GM06990 (cell line): ENCODE measurements at regions not wholly inside any gene's neighbourhood (a gene's known extent, or its start where the extent isn't known, plus 50 kb on each side); places are given as distances from the start of the nearest gene placed in this dataset.

Source experiments
- DNase-seq: peaks from one replicate; pipeline ENCODE4 v3.0.0-alpha.2; 2011; ENCODE audit not compliant: insufficient read length; ENCODE audit errors: extremely low read depth
- H3K27me3 ChIP-seq: replicated peaks from 2 replicates; pipeline ENCODE4 v1.6.0; 2011; ENCODE audit warnings: low read length; ENCODE audit not compliant: control insufficient read depth, insufficient read depth
- H3K36me3 ChIP-seq: 2 replicates; pipeline ENCODE4 v1.5.1; 2011; ENCODE audit warnings: low read length; ENCODE audit not compliant: control insufficient read depth, insufficient read depth
- H3K4me3 ChIP-seq: replicated peaks from 2 replicates; pipeline ENCODE4 v1.5.1; 2011; ENCODE audit warnings: low read depth, mild to moderate bottlenecking, control low read depth, low read length
- TF ChIP-seq, protein P1 (sequence below): IDR thresholded peaks from 2 replicates; pipeline ENCODE4 v1.5.1; 2011; ENCODE audit warnings: low read length, control low read depth, mild to moderate bottlenecking, inconsistent platforms; ENCODE audit not compliant: insufficient read depth, poor library complexity, severe bottlenecking

DNA sequence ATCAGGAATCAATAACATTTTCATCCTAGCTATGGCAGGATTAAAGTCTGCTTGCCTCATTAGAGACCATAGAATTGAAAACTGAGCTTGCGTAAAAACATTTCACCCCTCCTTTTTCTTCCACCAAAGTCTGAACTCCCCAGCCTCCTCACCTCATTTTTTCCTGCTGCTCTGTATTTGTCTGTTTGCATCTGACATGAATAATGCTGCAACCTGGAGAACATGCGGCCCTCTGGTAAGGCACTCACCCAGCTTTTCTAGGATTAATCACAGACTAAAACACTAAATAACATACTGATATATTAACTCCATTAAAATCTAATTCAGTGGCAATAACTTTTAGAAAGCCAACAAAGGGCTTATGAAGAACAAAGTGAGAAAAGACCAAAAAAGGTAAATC is 677.7 kb upstream of the NRSN1 start:
- no peak for DNase-seq
- Histone ChIP-seq H3K4me3 (no peak overlapping the region), H3K27me3 (no peaks in the 10 kb centered on the region), H3K36me3 (no peaks in the 10 kb centered on the region)
- TF ChIP-seq, protein P1, sequence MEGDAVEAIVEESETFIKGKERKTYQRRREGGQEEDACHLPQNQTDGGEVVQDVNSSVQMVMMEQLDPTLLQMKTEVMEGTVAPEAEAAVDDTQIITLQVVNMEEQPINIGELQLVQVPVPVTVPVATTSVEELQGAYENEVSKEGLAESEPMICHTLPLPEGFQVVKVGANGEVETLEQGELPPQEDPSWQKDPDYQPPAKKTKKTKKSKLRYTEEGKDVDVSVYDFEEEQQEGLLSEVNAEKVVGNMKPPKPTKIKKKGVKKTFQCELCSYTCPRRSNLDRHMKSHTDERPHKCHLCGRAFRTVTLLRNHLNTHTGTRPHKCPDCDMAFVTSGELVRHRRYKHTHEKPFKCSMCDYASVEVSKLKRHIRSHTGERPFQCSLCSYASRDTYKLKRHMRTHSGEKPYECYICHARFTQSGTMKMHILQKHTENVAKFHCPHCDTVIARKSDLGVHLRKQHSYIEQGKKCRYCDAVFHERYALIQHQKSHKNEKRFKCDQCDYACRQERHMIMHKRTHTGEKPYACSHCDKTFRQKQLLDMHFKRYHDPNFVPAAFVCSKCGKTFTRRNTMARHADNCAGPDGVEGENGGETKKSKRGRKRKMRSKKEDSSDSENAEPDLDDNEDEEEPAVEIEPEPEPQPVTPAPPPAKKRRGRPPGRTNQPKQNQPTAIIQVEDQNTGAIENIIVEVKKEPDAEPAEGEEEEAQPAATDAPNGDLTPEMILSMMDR = no peak

DNA sequence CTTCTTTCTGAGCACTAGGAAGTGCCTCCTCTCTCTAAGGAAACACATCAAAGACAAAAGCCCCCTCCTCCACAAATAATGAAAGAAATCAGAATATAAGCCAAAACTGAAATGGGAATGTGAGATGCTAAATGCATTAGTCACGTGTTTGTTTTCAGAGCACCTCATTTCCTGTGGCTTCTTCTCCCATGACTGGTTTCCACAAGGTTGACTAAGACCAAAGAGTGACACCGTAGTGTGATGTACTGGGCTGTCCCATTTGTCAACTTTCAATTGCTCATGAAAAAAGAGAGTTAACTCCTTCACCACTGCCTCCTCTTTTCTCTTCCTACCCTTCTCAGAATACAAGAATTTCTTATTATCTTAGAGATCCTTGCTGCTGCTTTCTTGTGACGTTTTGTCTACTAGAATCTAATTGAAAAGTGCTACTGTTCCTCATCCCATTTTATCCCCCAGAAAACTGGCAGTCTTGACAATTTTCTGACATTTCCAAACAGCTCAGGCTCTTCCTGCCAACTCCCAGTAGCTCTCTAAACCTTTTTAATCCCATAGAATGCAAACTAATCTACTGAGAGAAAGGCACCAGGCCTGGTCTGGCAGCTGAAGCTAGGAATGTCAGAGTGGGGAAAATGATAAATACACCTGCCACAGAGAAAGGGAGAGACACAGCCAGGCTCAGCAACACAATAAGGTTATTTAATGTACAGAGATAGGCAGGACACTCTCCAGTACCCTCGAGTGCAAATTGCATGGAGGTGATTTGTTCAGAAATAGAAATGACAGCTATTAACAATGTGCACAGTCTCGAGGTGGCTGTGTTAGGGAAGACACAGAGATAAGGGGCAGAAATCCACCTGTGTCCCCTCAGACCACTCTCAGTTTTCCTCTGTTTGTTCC is 671.7 kb upstream of the NRSN1 start:
- no peak overlapping the region for H3K4me3 ChIP-seq
- no peaks in the 10 kb centered on the region for H3K36me3 ChIP-seq
- DNase-seq = no peak
- TF ChIP-seq, protein P1 = no peak
- no peaks in the 10 kb centered on the region for H3K27me3 ChIP-seq

DNA sequence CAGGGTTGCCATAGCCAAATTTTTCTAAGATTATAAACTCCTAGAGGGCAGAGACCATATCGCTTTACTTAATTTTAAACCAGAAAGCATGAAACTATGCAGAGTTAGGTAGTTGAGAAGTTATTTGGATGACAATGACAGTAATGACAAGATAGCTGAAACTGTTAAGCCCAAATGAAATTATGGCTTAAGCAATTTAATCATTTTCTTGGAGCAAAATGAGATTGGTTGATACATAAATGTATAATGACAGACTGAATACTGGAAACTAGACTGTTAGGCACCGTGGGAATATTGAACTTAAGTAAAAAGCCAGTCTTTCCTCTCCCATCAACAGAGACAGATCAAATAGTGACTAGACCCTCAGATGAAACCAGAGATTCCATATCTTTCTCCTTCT is 670.3 kb upstream of the NRSN1 start:
- Histone ChIP-seq H3K27me3 (no peaks in the 10 kb centered on the region), H3K36me3 (no peaks in the 10 kb centered on the region), H3K4me3 (no peak overlapping the region)
- no peak for DNase-seq
- TF ChIP-seq, protein P1 = no peak

DNA sequence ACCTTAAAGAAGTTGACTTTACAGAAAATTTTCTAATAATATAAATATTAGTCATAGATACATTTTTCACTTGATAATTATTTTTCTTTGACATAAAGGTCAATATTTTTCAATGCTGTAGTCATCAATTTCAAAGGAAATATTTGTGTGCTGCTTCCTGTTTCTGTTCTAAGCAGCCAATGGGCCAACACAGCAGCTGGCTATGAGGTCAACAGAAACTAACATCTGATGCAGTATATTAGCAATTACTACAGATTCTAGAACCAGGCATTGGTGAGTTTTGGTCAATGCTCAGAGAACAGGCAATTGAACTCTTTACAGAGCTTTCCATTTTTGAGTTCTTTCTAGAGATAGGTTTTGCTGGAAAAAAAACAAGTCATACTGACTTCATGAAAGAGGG is 669.6 kb upstream of the NRSN1 start:
- DNase-seq = no peak
- TF ChIP-seq, protein P1 = no peak
- Histone ChIP-seq H3K36me3 (no peaks in the 10 kb centered on the region), H3K27me3 (no peaks in the 10 kb centered on the region), H3K4me3 (no peak overlapping the region)

DNA sequence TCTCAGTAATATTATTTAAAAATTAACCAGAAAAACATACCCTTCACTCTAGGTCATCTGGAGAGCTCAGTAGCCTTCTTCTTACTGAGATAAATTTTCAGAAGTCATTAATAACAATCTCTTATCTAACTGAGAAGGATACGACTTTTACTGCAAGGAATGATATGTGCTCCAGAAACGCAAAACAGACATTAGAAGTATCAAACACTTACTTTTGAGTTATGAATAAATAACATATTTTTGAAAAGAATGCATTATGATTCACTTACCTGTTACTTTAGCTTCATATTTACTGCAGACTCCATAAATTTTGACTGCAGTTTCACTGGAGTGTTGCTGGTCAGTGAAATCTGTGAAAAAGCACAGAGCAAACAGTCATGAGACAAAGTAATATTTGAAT is 668.7 kb upstream of the NRSN1 start:
- TF ChIP-seq, protein P1 = no peak
- no peaks in the 10 kb centered on the region for H3K27me3 ChIP-seq
- no peaks in the 10 kb centered on the region for H3K36me3 ChIP-seq
- H3K4me3 ChIP-seq = no peak overlapping the region
- no peak for DNase-seq

DNA sequence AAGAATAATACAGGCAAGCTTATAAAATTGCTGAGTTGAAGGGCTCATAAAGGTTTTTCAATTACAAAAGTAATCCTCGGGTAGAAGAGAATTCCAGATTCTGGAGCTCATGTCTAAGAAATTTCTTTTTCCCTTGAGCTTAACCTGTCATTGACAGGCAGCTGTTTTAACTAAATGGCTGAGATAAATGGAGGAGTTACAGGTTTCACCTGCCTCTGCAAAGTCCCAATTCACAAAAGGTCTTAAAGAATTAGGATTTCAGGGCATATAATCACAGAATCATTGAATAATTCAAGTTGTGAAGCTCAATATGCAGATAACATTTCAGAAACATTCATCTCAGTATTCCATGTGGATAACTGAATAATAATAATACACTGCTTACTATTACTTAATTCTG is 660.1 kb upstream of the NRSN1 start:
- H3K27me3 ChIP-seq = no peaks in the 10 kb centered on the region
- H3K4me3 ChIP-seq = no peak overlapping the region
- H3K36me3 ChIP-seq = no peaks in the 10 kb centered on the region
- DNase-seq = no peak
- TF ChIP-seq, protein P1 = no peak
